GM23248 (cell line): ENCODE measurements at regions not wholly inside any gene's neighbourhood (a gene's known extent, or its start where the extent isn't known, plus 50 kb on each side); places are given as distances from the start of the nearest gene placed in this dataset.

ENCODE experiments used
- EZH2 ChIP-seq: fragments of 200-600 bp; sonication (generic); IDR thresholded peaks from 2 replicates; pipeline ENCODE4 v1.6.1; 2018; ENCODE audit warnings: antibody characterized with exemption, mild to moderate bottlenecking; ENCODE audit not compliant: insufficient read depth, poor library complexity, severe bottlenecking
- EZH2phosphoT487 ChIP-seq: fragments of 200-600 bp; sonication (generic); IDR thresholded peaks from 2 replicates; pipeline ENCODE4 v1.6.1; 2018; ENCODE audit warnings: antibody characterized with exemption, moderate library complexity, mild to moderate bottlenecking, low read depth; ENCODE audit not compliant: insufficient read depth

DNA sequence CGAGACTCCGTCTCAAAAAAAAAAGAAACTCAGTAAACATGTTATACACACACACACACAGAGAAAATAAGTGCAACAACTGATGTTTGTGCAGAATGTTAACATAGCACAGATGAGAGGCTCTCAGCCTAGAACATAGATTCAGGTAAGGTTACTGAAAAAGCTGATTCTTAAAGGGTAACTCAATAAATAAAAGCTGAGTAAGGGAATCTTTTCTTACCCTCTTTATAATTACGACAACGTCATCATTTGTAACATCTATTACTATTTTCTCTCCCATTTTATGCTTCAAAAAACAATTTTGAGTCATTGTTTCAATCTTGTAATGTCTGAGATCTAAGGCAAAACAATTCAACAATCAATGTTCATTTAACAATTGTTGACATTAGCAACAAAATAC, 644.8 kb downstream of the RFPL4B start:
- no peak for TF ChIP-seq EZH2
- TF ChIP-seq EZH2phosphoT487, result no peak
